HEK293 (cell line): ENCODE measurements at regions not wholly inside any gene's neighbourhood (a gene's known extent, or its start where the extent isn't known, plus 50 kb on each side); places are given as distances from the start of the nearest gene placed in this dataset.

Source experiments
- CTCF ChIA-PET: fragments of 350-600 bp; formaldehyde crosslinking; extraction: SDS; loops from one replicate; lab custom pipeline; 2021; ENCODE audit warnings: antibody characterized with exemption; lab: Yijun Ruan, JAX
- POLR2A ChIA-PET: fragments of 300-600 bp; formaldehyde crosslinking; extraction: SDS; loops from one replicate; lab custom pipeline; 2020; ENCODE audit warnings: antibody characterized with exemption, inconsistent platforms; lab: Yijun Ruan, JAX
- H3K27ac ChIP-seq: fragments of 200-500 bp; sonication (Bioruptor generic); 2 replicates; pipeline ENCODE4 v1.5.1; 2014; ENCODE audit warnings: low read depth, low read length, control low read depth, inconsistent platforms; ENCODE audit errors: extremely low read depth
- H3K36me3 ChIP-seq, 2 experiments: fragments of 200-500 bp in 1 of 2; sonication (Bioruptor generic) in 1 of 2; 1 replicate in 1 of 2; 2 replicates in 1 of 2; pipeline ENCODE4 v1.5.1; 2014 to 2017; ENCODE audit warnings: inconsistent platforms in 2 of 2, low read length in 2 of 2; ENCODE audit not compliant: control insufficient read depth in 2 of 2, insufficient read depth in 1 of 2
- H3K4me1 ChIP-seq: fragments of 200-500 bp; sonication (Bioruptor generic); 2 replicates; pipeline ENCODE4 v1.5.1; 2014; ENCODE audit warnings: mild to moderate bottlenecking, low read length, inconsistent platforms; ENCODE audit not compliant: control insufficient read depth, insufficient read depth
- H3K4me3 ChIP-seq: 2 replicates; pipeline ENCODE4 v1.5.1; 2011; ENCODE audit warnings: low read depth, mild to moderate bottlenecking, control low read depth, low read length, moderate library complexity
- H3K9me3 ChIP-seq: fragments of 200-500 bp; sonication (Bioruptor generic); 2 replicates; pipeline ENCODE4 v1.5.1; 2014; ENCODE audit warnings: low read depth, low read length, inconsistent platforms; ENCODE audit not compliant: control insufficient read depth, insufficient read depth
- BCL11B ChIP-seq: fragments of 450-650 bp; formaldehyde crosslinking; IDR thresholded peaks from 2 replicates; pipeline ENCODE4 v1.5.1; 2016; ENCODE audit warnings: low read depth, missing biosample characterization, missing genetic modification characterization
- GLIS1 ChIP-seq: fragments of 450-650 bp; formaldehyde crosslinking; IDR thresholded peaks from 2 replicates; pipeline ENCODE4 v1.5.1; 2016; ENCODE audit warnings: missing biosample characterization, missing genetic modification characterization
- GLIS2 ChIP-seq: fragments of 450-650 bp; formaldehyde crosslinking; IDR thresholded peaks from 2 replicates; pipeline ENCODE4 v1.5.1; 2016; ENCODE audit warnings: missing biosample characterization, missing genetic modification characterization
- HOXC10 ChIP-seq: sonication (generic); formaldehyde crosslinking; IDR thresholded peaks from 2 replicates; pipeline ENCODE4 v1.8.1; 2023; ENCODE audit warnings: mild to moderate bottlenecking, missing genetic modification reagents
- ZEB2 ChIP-seq: fragments of 450-650 bp; formaldehyde crosslinking; IDR thresholded peaks from 2 replicates; pipeline ENCODE4 v1.5.1; 2016; ENCODE audit warnings: missing biosample characterization, missing genetic modification characterization
- ZNF155 ChIP-seq: fragments of 450-650 bp; formaldehyde crosslinking; IDR thresholded peaks from 2 replicates; pipeline ENCODE4 v1.5.1; 2016; ENCODE audit warnings: missing biosample characterization, missing genetic modification characterization
- ZNF169 ChIP-seq: fragments of 450-650 bp; formaldehyde crosslinking; IDR thresholded peaks from 2 replicates; pipeline ENCODE4 v1.5.1; 2016; ENCODE audit warnings: missing biosample characterization, missing genetic modification characterization
- ZNF202 ChIP-seq: fragments of 450-650 bp; formaldehyde crosslinking; IDR thresholded peaks from 2 replicates; pipeline ENCODE4 v1.5.1; 2016; ENCODE audit warnings: missing biosample characterization, missing genetic modification characterization, borderline replicate concordance
- ZNF223 ChIP-seq: fragments of 450-650 bp; formaldehyde crosslinking; IDR thresholded peaks from 2 replicates; pipeline ENCODE4 v1.5.1; 2016; ENCODE audit warnings: missing biosample characterization, missing genetic modification characterization
- ZNF350 ChIP-seq: fragments of 450-650 bp; formaldehyde crosslinking; IDR thresholded peaks from 2 replicates; pipeline ENCODE4 v1.5.0; 2017; ENCODE audit warnings: missing biosample characterization, mild to moderate bottlenecking, missing genetic modification characterization
- ZNF558 ChIP-seq: fragments of 450-650 bp; formaldehyde crosslinking; IDR thresholded peaks from 2 replicates; pipeline ENCODE4 v1.5.1; 2016; ENCODE audit warnings: missing biosample characterization, missing genetic modification characterization
- ZNF561 ChIP-seq: fragments of 450-650 bp; IDR thresholded peaks from 2 replicates; pipeline ENCODE4 v1.5.1; 2018; ENCODE audit warnings: missing biosample characterization, missing genetic modification characterization, borderline replicate concordance
- ZNF623 ChIP-seq: fragments of 450-650 bp; formaldehyde crosslinking; IDR thresholded peaks from 2 replicates; pipeline ENCODE4 v1.5.1; 2016; ENCODE audit warnings: missing biosample characterization, missing genetic modification characterization
- ZNF654 ChIP-seq: fragments of 450-650 bp; formaldehyde crosslinking; IDR thresholded peaks from 2 replicates; pipeline ENCODE4 v1.5.1; 2016; ENCODE audit warnings: low read depth, missing biosample characterization, missing genetic modification characterization
- ZNF677 ChIP-seq: fragments of 450-650 bp; IDR thresholded peaks from 2 replicates; pipeline ENCODE4 v1.5.0; 2018; ENCODE audit warnings: missing biosample characterization, mild to moderate bottlenecking, missing genetic modification characterization, moderate library complexity
- TF ChIP-seq, protein P1 (sequence below): fragments of 450-650 bp; formaldehyde crosslinking; IDR thresholded peaks from 2 replicates; pipeline ENCODE4 v1.5.1; 2017; ENCODE audit warnings: missing biosample characterization, mild to moderate bottlenecking, missing genetic modification characterization, moderate library complexity
- TF ChIP-seq, protein P2 (sequence below): fragments of 450-650 bp; formaldehyde crosslinking; IDR thresholded peaks from 2 replicates; pipeline ENCODE4 v1.5.1; 2016; ENCODE audit warnings: missing biosample characterization, missing genetic modification characterization, borderline replicate concordance
- TF ChIP-seq, protein P3 (sequence below): fragments of 450-650 bp; formaldehyde crosslinking; IDR thresholded peaks from 2 replicates; pipeline ENCODE4 v1.5.1; 2017; ENCODE audit warnings: missing biosample characterization, missing genetic modification characterization
- TF ChIP-seq, protein P4 (sequence below): fragments of 450-650 bp; formaldehyde crosslinking; IDR thresholded peaks from 2 replicates; pipeline ENCODE4 v1.5.0; 2017; ENCODE audit warnings: missing biosample characterization, missing genetic modification characterization, borderline replicate concordance

DNA sequence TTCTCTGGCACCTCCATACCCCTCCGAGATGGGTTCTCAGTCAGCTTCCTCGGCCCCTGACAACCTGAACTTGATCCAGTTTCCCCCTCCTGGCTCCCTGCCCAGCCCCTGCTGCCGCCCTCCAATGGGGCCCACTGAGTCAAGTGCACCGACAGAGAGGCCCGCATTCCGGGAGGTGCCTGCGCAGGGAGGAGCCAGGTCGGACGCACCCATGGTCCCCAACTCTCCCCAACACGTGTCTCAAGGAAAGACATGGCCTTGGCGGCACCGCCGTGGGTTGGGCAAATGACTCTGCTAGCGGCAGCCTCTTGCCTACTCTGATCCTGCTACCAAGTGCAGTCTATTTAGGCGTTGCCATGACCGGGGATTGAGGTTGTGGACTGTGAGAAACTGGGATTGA, 275.3 kb downstream of the SNX13 start (continued):
- no peak for TF ChIP-seq ZNF155 (tag by site-specific recombination)
- no peak for TF ChIP-seq ZNF623
- no peak for TF ChIP-seq HOXC10
- TF ChIP-seq ZNF350, result no peak
- TF ChIP-seq ZNF202 (tag by site-specific recombination), result no peak
- TF ChIP-seq ZNF169 (tag by site-specific recombination), result no peak
- TF ChIP-seq, protein P1, sequence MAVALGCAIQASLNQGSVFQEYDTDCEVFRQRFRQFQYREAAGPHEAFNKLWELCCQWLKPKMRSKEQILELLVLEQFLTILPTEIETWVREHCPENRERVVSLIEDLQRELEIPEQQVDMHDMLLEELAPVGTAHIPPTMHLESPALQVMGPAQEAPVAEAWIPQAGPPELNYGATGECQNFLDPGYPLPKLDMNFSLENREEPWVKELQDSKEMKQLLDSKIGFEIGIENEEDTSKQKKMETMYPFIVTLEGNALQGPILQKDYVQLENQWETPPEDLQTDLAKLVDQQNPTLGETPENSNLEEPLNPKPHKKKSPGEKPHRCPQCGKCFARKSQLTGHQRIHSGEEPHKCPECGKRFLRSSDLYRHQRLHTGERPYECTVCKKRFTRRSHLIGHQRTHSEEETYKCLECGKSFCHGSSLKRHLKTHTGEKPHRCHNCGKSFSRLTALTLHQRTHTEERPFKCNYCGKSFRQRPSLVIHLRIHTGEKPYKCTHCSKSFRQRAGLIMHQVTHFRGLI (tag by site-specific recombination), result no peak

DNA sequence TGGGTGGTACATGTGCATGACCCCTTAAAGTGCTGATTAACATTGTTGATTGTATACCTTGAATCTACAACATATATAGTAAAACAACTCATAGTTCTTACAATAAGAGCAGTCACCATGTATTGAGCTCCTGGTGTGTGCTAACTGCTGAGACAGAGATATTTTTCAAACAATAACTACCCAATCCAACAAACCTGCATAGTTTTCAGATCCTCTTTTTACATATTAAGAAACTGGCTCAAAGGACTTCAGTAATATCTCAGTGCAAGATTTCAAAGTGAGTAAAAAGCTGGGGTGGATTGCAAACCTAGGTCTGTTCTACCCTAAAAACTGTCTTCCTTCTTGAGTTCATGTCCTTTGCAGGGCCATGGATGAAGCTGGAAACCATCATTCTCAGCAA, 272.2 kb downstream of the SNX13 start:
- CTCF ChIA-PET, result interaction anchor here (0.5 to 1.0 kb wide), 2 partner anchors 10 to 66 kb away, joined by 3 read pairs; no protein-coding TSS in a partner anchor
- Histone ChIP-seq H3K27ac (no peak overlapping the region), H3K36me3 (no peaks in the 10 kb centered on the region), H3K4me1 (no peaks in the 10 kb centered on the region), H3K9me3 (no peaks in the 10 kb centered on the region), H3K4me3 (no peak overlapping the region)
- TF ChIP-seq ZNF223 (tag by site-specific recombination) (no peak), ZEB2 (tag by site-specific recombination) (no peak), ZNF677 (tag by site-specific recombination) (no peak), BCL11B (tag by site-specific recombination) (no peak), ZNF561 (no peak), ZNF558 (tag by site-specific recombination) (no peak), GLIS2 (tag by site-specific recombination) (no peak), GLIS1 (tag by site-specific recombination) (no peak), ZNF654 (no peak)
- TF ChIP-seq, protein P2, sequence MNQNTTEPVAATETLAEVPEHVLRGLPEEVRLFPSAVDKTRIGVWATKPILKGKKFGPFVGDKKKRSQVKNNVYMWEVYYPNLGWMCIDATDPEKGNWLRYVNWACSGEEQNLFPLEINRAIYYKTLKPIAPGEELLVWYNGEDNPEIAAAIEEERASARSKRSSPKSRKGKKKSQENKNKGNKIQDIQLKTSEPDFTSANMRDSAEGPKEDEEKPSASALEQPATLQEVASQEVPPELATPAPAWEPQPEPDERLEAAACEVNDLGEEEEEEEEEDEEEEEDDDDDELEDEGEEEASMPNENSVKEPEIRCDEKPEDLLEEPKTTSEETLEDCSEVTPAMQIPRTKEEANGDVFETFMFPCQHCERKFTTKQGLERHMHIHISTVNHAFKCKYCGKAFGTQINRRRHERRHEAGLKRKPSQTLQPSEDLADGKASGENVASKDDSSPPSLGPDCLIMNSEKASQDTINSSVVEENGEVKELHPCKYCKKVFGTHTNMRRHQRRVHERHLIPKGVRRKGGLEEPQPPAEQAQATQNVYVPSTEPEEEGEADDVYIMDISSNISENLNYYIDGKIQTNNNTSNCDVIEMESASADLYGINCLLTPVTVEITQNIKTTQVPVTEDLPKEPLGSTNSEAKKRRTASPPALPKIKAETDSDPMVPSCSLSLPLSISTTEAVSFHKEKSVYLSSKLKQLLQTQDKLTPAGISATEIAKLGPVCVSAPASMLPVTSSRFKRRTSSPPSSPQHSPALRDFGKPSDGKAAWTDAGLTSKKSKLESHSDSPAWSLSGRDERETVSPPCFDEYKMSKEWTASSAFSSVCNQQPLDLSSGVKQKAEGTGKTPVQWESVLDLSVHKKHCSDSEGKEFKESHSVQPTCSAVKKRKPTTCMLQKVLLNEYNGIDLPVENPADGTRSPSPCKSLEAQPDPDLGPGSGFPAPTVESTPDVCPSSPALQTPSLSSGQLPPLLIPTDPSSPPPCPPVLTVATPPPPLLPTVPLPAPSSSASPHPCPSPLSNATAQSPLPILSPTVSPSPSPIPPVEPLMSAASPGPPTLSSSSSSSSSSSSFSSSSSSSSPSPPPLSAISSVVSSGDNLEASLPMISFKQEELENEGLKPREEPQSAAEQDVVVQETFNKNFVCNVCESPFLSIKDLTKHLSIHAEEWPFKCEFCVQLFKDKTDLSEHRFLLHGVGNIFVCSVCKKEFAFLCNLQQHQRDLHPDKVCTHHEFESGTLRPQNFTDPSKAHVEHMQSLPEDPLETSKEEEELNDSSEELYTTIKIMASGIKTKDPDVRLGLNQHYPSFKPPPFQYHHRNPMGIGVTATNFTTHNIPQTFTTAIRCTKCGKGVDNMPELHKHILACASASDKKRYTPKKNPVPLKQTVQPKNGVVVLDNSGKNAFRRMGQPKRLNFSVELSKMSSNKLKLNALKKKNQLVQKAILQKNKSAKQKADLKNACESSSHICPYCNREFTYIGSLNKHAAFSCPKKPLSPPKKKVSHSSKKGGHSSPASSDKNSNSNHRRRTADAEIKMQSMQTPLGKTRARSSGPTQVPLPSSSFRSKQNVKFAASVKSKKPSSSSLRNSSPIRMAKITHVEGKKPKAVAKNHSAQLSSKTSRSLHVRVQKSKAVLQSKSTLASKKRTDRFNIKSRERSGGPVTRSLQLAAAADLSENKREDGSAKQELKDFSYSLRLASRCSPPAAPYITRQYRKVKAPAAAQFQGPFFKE, result no peak
- TF ChIP-seq, protein P3, sequence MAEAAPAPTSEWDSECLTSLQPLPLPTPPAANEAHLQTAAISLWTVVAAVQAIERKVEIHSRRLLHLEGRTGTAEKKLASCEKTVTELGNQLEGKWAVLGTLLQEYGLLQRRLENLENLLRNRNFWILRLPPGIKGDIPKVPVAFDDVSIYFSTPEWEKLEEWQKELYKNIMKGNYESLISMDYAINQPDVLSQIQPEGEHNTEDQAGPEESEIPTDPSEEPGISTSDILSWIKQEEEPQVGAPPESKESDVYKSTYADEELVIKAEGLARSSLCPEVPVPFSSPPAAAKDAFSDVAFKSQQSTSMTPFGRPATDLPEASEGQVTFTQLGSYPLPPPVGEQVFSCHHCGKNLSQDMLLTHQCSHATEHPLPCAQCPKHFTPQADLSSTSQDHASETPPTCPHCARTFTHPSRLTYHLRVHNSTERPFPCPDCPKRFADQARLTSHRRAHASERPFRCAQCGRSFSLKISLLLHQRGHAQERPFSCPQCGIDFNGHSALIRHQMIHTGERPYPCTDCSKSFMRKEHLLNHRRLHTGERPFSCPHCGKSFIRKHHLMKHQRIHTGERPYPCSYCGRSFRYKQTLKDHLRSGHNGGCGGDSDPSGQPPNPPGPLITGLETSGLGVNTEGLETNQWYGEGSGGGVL, result no peak
- TF ChIP-seq, protein P4, sequence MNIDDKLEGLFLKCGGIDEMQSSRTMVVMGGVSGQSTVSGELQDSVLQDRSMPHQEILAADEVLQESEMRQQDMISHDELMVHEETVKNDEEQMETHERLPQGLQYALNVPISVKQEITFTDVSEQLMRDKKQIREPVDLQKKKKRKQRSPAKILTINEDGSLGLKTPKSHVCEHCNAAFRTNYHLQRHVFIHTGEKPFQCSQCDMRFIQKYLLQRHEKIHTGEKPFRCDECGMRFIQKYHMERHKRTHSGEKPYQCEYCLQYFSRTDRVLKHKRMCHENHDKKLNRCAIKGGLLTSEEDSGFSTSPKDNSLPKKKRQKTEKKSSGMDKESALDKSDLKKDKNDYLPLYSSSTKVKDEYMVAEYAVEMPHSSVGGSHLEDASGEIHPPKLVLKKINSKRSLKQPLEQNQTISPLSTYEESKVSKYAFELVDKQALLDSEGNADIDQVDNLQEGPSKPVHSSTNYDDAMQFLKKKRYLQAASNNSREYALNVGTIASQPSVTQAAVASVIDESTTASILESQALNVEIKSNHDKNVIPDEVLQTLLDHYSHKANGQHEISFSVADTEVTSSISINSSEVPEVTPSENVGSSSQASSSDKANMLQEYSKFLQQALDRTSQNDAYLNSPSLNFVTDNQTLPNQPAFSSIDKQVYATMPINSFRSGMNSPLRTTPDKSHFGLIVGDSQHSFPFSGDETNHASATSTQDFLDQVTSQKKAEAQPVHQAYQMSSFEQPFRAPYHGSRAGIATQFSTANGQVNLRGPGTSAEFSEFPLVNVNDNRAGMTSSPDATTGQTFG, result no peak
- POLR2A ChIA-PET, result no interaction called here
